PC-3 (cell line): ENCODE measurements at regions not wholly inside any gene's neighbourhood (a gene's known extent, or its start where the extent isn't known, plus 50 kb on each side); places are given as distances from the start of the nearest gene placed in this dataset.

Source experiments
- ATAC-seq: fragments of 200-7000 bp; cut with Tn5 transposase; 2 replicates; pipeline ENCODE4 v1.9.1; 2020; ENCODE audit warnings: mild to moderate bottlenecking, moderate library complexity
- BruUV-seq: library from RNA; stranded (reverse); fragments of 400-500 nt; replicated peaks from 2 replicates; lab custom pipeline; 2021; lab: Mats Ljungman, UMichigan
- CTCF ChIA-PET: fragments of 300-600 bp; sonication (Branson Sonifier 250); formaldehyde crosslinking; loops from one replicate; lab custom pipeline; 2022; ENCODE audit warnings: antibody characterized with exemption; lab: Charles Lee
- POLR2A ChIA-PET: fragments of 300-600 bp; sonication (Branson Sonifier 250); formaldehyde crosslinking; loops from one replicate; lab custom pipeline; 2022; ENCODE audit warnings: antibody characterized with exemption; ENCODE audit not compliant: unreplicated experiment; lab: Charles Lee
- DNase-seq: peaks from one replicate; pipeline ENCODE4 v3.0.0-alpha.2; 2015
- H2AFZ ChIP-seq: fragments of 300-600 bp; sonication (generic); 2 replicates; pipeline ENCODE4 v1.6.0; 2016; ENCODE audit warnings: antibody characterized with exemption, low read length
- H3F3A ChIP-seq: fragments of 300-600 bp; sonication (generic); one replicate; pipeline ENCODE4 v1.6.0; 2017; ENCODE audit warnings: antibody characterized with exemption, low read length, control low read depth, mild to moderate bottlenecking; ENCODE audit not compliant: unreplicated experiment
- H3K27ac ChIP-seq: fragments of 300-600 bp; sonication (generic); 2 replicates; pipeline ENCODE4 v1.5.1; 2016; ENCODE audit warnings: mild to moderate bottlenecking, low read length
- H3K27me3 ChIP-seq: fragments of 300-600 bp; sonication (generic); 2 replicates; pipeline ENCODE4 v1.6.1; 2016; ENCODE audit warnings: low read length, mixed read lengths
- H3K36me3 ChIP-seq: fragments of 300-600 bp; sonication (generic); 2 replicates; pipeline ENCODE4 v1.6.1; 2016; ENCODE audit warnings: low read depth, mixed run types, low read length, mixed read lengths
- H3K4me1 ChIP-seq: fragments of 300-600 bp; sonication (generic); 2 replicates; pipeline ENCODE4 v1.5.1; 2016; ENCODE audit warnings: low read length; ENCODE audit not compliant: insufficient read depth
- H3K4me2 ChIP-seq: fragments of 300-600 bp; sonication (generic); 2 replicates; pipeline ENCODE4 v1.6.0; 2016; ENCODE audit warnings: low read length
- H3K4me3 ChIP-seq: fragments of 300-600 bp; sonication (generic); 2 replicates; pipeline ENCODE4 v1.5.1; 2016; ENCODE audit warnings: mild to moderate bottlenecking, low read length, mixed read lengths
- H3K79me2 ChIP-seq: fragments of 300-600 bp; sonication (generic); 2 replicates; pipeline ENCODE4 v1.6.1; 2017; ENCODE audit warnings: low read length, mixed read lengths
- H3K9ac ChIP-seq: fragments of 300-600 bp; sonication (generic); 2 replicates; pipeline ENCODE4 v1.6.0; 2016; ENCODE audit warnings: mild to moderate bottlenecking, low read length
- H3K9me2 ChIP-seq: fragments of 300-600 bp; sonication (generic); replicated peaks from 2 replicates; pipeline ENCODE4 v1.6.1; 2016; ENCODE audit warnings: mixed run types, low read length, mixed read lengths
- H3K9me3 ChIP-seq: fragments of 300-600 bp; sonication (generic); 2 replicates; pipeline ENCODE4 v1.6.1; 2016; ENCODE audit warnings: low read length, mixed read lengths
- H4K20me1 ChIP-seq: fragments of 300-600 bp; sonication (generic); 2 replicates; pipeline ENCODE4 v1.6.1; 2016; ENCODE audit warnings: low read length, mixed read lengths
- EZH2 ChIP-seq: fragments of 300-600 bp; sonication (generic); IDR thresholded peaks from one replicate; pipeline ENCODE4 v1.6.1; 2017; ENCODE audit warnings: antibody characterized with exemption, mild to moderate bottlenecking, low read length; ENCODE audit not compliant: unreplicated experiment
- EZH2phosphoT487 ChIP-seq: fragments of 300-600 bp; sonication (generic); IDR thresholded peaks from 2 replicates; pipeline ENCODE4 v1.6.1; 2018; ENCODE audit warnings: mild to moderate bottlenecking, antibody characterized with exemption, low read length, borderline replicate concordance
- intact Hi-C: fragments of 100-400 bp; cut with micrococcal nuclease; formaldehyde crosslinking; loops from 2 replicates; pipeline ENCODE4 v1.9.0; 2023
- TF ChIP-seq, protein P1 (sequence below): fragments of 300-600 bp; sonication (generic); conservative IDR thresholded peaks from 2 replicates; pipeline ENCODE4 v1.5.1; 2017; ENCODE audit warnings: antibody characterized with exemption, low read depth, mild to moderate bottlenecking, low read length

DNA sequence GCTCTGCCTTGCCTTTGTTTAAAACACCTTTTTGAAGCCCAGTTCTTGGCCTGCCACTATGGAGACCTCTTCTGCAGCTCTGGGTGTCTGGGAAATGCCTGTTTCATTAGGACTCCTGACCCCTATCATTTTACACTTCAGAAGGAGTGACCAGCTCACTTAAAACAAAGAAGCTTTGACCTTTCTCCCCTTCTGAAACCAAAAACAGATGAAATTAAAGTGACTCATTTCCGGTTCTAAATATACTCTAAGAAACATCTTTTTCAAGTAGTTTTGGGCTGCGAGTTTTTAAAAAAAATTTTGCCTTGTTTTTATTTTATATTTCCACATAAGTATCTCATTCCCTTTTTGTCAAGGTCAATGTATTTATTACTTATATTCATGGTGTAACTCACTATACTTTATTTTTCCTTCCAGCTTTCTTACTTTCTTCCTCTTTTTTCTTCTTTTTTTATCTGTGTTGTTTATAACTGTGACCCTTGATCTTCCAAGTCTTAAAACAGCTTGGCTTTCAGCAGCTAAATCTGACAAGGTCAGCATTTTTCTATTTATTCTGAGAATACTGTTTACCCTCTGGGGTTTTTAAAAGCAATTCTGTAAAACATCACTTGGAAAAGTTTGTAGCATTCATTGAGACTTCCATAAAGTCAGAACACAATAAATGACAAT lies 672.9 kb downstream of the NR2F1-AS1 start:
- Histone ChIP-seq H3K27me3 (no peaks in the 10 kb centered on the region), H3K9me3 (no peaks in the 10 kb centered on the region), H3K4me3 (no peak overlapping the region), H3K79me2 (no peaks in the 10 kb centered on the region), H3K27ac (no peak overlapping the region), H3K9me2 (no peaks in the 10 kb centered on the region), H4K20me1 (no peaks in the 10 kb centered on the region), H3K9ac (no peak overlapping the region), H3K4me2 (peak overlapping the region; percentile 30; the same call in 1 of the 2 replicates), H3F3A (no peaks in the 10 kb centered on the region), H3K4me1 (peaks cover 15% of the 10 kb centered on the region), H2AFZ (no peak overlapping the region), H3K36me3 (no peaks in the 10 kb centered on the region)
- BruUV-seq, result no TSS peak
- no peak for DNase-seq
- ChIA-PET POLR2A (no interaction called here), CTCF (no interaction called here)
- TF ChIP-seq EZH2phosphoT487 (no peak), EZH2 (no peak)
- TF ChIP-seq, protein P1, sequence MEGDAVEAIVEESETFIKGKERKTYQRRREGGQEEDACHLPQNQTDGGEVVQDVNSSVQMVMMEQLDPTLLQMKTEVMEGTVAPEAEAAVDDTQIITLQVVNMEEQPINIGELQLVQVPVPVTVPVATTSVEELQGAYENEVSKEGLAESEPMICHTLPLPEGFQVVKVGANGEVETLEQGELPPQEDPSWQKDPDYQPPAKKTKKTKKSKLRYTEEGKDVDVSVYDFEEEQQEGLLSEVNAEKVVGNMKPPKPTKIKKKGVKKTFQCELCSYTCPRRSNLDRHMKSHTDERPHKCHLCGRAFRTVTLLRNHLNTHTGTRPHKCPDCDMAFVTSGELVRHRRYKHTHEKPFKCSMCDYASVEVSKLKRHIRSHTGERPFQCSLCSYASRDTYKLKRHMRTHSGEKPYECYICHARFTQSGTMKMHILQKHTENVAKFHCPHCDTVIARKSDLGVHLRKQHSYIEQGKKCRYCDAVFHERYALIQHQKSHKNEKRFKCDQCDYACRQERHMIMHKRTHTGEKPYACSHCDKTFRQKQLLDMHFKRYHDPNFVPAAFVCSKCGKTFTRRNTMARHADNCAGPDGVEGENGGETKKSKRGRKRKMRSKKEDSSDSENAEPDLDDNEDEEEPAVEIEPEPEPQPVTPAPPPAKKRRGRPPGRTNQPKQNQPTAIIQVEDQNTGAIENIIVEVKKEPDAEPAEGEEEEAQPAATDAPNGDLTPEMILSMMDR, result no peak
- ATAC-seq, result 0 out of 2 replicates have a peak, but pooled peaks have one; percentile 39
- intact Hi-C loops, result loop anchor here (10.0 kb wide), 1 partner anchor 897 kb away; no protein-coding TSS in a partner anchor

DNA sequence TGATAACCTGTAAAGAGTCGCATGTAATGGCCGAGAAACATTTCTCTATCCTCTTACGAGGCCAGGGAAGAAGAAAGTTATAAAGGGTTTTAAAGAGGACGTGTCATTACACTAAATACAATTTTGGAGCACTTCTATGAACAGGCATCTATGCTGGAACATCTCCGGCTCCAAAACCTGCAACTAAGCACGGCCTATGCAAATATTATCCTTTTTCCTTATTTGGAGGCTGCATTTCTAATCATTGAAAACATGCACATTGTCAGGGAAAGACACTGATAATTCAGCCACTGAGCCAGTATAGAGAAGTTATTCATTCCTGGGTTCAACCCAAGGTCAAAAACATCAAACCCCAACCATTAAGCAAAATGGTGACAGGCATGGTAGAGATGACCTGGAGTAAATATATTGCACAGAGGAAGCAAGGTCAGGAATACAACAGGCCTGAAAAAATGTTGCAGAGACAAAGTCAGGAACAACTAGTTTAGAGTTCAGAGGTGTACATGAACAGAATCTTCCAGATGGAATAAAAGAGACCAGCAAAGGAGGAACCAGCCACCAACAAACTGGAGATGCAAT lies 674.1 kb downstream of the NR2F1-AS1 start:
- ATAC-seq (no peak), DNase-seq (no peak)
- no peak overlapping the region for H3K4me3 ChIP-seq
- ChIA-PET POLR2A (no interaction called here), CTCF (no interaction called here)
- BruUV-seq, result no TSS peak
- H3K9me2 ChIP-seq, result no peaks in the 10 kb centered on the region
- H3K27ac ChIP-seq, result no peak overlapping the region
- peaks cover 15% of the 10 kb centered on the region for H3K4me1 ChIP-seq
- H3K36me3 ChIP-seq, result no peaks in the 10 kb centered on the region
- H4K20me1 ChIP-seq, result no peaks in the 10 kb centered on the region
- no peak overlapping the region for H3K9ac ChIP-seq
- no peaks in the 10 kb centered on the region for H3K9me3 ChIP-seq
- no peak overlapping the region for H3K4me2 ChIP-seq
- H3K27me3 ChIP-seq, result no peaks in the 10 kb centered on the region
- no peaks in the 10 kb centered on the region for H3F3A ChIP-seq
- intact Hi-C loops, result loop anchor here (10.0 kb wide), 1 partner anchor 898 kb away; no protein-coding TSS in a partner anchor
- H3K79me2 ChIP-seq, result no peaks in the 10 kb centered on the region
- no peak overlapping the region for H2AFZ ChIP-seq
- TF ChIP-seq EZH2phosphoT487 (no peak), EZH2 (no peak)
- TF ChIP-seq, protein P1, result no peak

GRCh38 chr5:92904021-92904420 lies 677.0 kb downstream of the NR2F1-AS1 start:
- Histone ChIP-seq H3K9me2 (no peaks in the 10 kb centered on the region), H3K36me3 (no peaks in the 10 kb centered on the region), H3K9ac (no peak overlapping the region), H2AFZ (no peak overlapping the region), H3K27me3 (no peaks in the 10 kb centered on the region), H3K79me2 (no peaks in the 10 kb centered on the region), H3F3A (no peaks in the 10 kb centered on the region), H3K4me3 (no peak overlapping the region), H3K27ac (no peak overlapping the region), H3K9me3 (no peaks in the 10 kb centered on the region), H3K4me1 (peaks cover 9% of the 10 kb centered on the region), H4K20me1 (no peaks in the 10 kb centered on the region), H3K4me2 (no peak overlapping the region)
- no TSS peak for BruUV-seq
- ChIA-PET POLR2A (no interaction called here), CTCF (interaction anchor here (0.6 kb wide), 1 partner anchor 974 kb away, joined by 5 read pairs; no protein-coding TSS in a partner anchor)
- TF ChIP-seq EZH2phosphoT487 (no peak), EZH2 (no peak)
- ATAC-seq, result no peak
- no peak for DNase-seq
- intact Hi-C loops, result loop anchor here (10.0 kb wide), 1 partner anchor 901 kb away; no protein-coding TSS in a partner anchor
